ENCODE measurements at regions not wholly inside any gene's neighbourhood (a gene's known extent, or its start where the extent isn't known, plus 50 kb on each side); places are given as distances from the start of the nearest gene placed in this dataset.

- H3K36me3 ChIP-seq (ENCODE audit: low read length): no peaks in the 10 kb centered on the region
- H3K4me3 ChIP-seq (ENCODE audit: insufficient read depth, low read length, poor library complexity, severe bottlenecking): no peak overlapping the region
- no peak overlapping the region for H3K9ac ChIP-seq (ENCODE audit: low read length)
- no peaks in the 10 kb centered on the region for H3K79me2 ChIP-seq (ENCODE audit: insufficient read depth, low read length)
- no peaks in the 10 kb centered on the region for H4K20me1 ChIP-seq (ENCODE audit: low read depth, low read length)
- TF ChIP-seq EZH2phosphoT487 (conservative IDR thresholded peaks at IDR 0.05; ENCODE audit: low read length): no peak
- no peaks in the 10 kb centered on the region for H3K9me3 ChIP-seq (ENCODE audit: insufficient read depth, low read length)
- H3K27me3 ChIP-seq (ENCODE audit: low read length): no peaks in the 10 kb centered on the region
- H2AFZ ChIP-seq (ENCODE audit: low read depth, low read length, severe bottlenecking): no peak overlapping the region
- no peaks in the 10 kb centered on the region for H3K9me2 ChIP-seq (replicated peaks; ENCODE audit: insufficient read depth, low read length)
- H3F3A ChIP-seq (ENCODE audit: insufficient read depth): no peaks in the 10 kb centered on the region
- no peak overlapping the region for H3K27ac ChIP-seq (ENCODE audit: low read depth, low read length)
- no peak overlapping the region for H3K4me2 ChIP-seq (ENCODE audit: low read depth, low read length, poor library complexity, severe bottlenecking)
Observed at GRCh38 chr6:165184192-165184979, 125.0 kb downstream of the C6orf118 start.

DNA sequence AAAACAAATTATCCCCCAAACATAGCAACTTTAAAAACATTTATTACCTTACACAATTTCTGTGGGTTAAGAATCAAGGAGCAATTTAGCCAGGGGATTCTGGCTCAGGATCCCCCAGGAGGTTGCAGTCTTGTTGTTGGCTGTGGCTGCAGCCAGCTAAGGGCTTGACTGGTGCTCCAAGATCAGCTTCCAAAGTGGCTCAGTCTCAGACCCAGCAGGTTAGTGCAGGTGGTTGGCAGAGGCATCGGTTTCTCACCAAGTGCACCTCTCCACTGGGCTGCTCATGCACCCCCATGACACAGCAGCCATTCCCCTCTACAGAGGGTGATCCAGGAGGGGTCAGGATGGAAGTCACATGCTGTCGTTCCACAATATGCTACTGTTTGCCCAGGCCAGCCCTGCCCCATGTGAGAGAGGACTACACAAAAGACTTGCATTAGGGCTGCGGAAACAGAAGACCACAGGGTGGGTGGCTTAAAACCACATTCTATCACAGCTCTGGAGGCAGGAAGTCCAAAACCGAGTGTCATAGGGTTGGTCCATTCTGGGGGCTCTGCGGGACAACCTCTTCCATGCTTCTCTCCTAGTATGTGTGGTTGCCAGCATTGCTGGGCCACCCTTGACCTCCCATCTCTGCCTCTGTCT is 125.8 kb downstream of the C6orf118 start:
- H2AFZ ChIP-seq (ENCODE audit: low read depth, low read length, severe bottlenecking): no peak overlapping the region
- no peaks in the 10 kb centered on the region for H3F3A ChIP-seq (ENCODE audit: insufficient read depth)
- no peak overlapping the region for H3K4me3 ChIP-seq (ENCODE audit: insufficient read depth, low read length, poor library complexity, severe bottlenecking)
- no peak for TF ChIP-seq EZH2phosphoT487 (conservative IDR thresholded peaks at IDR 0.05; ENCODE audit: low read length)
- TF ChIP-seq, protein P1, sequence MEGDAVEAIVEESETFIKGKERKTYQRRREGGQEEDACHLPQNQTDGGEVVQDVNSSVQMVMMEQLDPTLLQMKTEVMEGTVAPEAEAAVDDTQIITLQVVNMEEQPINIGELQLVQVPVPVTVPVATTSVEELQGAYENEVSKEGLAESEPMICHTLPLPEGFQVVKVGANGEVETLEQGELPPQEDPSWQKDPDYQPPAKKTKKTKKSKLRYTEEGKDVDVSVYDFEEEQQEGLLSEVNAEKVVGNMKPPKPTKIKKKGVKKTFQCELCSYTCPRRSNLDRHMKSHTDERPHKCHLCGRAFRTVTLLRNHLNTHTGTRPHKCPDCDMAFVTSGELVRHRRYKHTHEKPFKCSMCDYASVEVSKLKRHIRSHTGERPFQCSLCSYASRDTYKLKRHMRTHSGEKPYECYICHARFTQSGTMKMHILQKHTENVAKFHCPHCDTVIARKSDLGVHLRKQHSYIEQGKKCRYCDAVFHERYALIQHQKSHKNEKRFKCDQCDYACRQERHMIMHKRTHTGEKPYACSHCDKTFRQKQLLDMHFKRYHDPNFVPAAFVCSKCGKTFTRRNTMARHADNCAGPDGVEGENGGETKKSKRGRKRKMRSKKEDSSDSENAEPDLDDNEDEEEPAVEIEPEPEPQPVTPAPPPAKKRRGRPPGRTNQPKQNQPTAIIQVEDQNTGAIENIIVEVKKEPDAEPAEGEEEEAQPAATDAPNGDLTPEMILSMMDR (IDR thresholded peaks at IDR 0.05; ENCODE audit: insufficient read depth, low read length, poor library complexity, severe bottlenecking): no peak
- H3K36me3 ChIP-seq (ENCODE audit: low read length): no peaks in the 10 kb centered on the region
- no peaks in the 10 kb centered on the region for H3K9me3 ChIP-seq (ENCODE audit: insufficient read depth, low read length)
- H4K20me1 ChIP-seq (ENCODE audit: low read depth, low read length): no peaks in the 10 kb centered on the region
- no peaks in the 10 kb centered on the region for H3K9me2 ChIP-seq (replicated peaks; ENCODE audit: insufficient read depth, low read length)
- H3K9ac ChIP-seq (ENCODE audit: low read length): no peak overlapping the region
- no peaks in the 10 kb centered on the region for H3K27me3 ChIP-seq (ENCODE audit: low read length)
- H3K79me2 ChIP-seq (ENCODE audit: insufficient read depth, low read length): no peaks in the 10 kb centered on the region
- H3K4me2 ChIP-seq (ENCODE audit: low read depth, low read length, poor library complexity, severe bottlenecking): no peak overlapping the region
- no peak overlapping the region for H3K27ac ChIP-seq (ENCODE audit: low read depth, low read length)

DNA sequence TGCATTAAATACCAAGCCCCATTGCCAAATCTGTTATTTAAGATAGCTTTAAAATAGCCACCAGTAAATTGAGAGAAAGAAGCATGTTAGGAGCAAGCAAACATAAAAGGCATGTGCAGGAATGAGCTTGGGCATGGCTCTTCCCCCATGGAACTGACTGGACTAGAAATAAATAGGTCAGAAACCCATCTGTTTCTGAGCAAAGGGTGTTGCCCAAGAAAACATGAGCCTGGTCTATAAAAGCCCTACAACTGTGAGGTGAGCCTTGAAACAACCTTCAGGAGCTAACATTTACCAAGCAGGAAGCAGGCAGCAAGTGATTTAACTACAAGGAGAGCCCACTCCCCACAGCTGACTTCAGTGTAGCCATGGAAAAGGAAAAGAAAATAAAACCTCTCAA is 126.3 kb downstream of the C6orf118 start:
- Histone ChIP-seq H3K4me3 (ENCODE audit: insufficient read depth, low read length, poor library complexity, severe bottlenecking) (no peak overlapping the region), H3K27ac (ENCODE audit: low read depth, low read length) (no peak overlapping the region), H3K9me3 (ENCODE audit: insufficient read depth, low read length) (no peaks in the 10 kb centered on the region), H3K9me2 (replicated peaks; ENCODE audit: insufficient read depth, low read length) (no peaks in the 10 kb centered on the region), H3K27me3 (ENCODE audit: low read length) (no peaks in the 10 kb centered on the region), H3K9ac (ENCODE audit: low read length) (no peak overlapping the region), H2AFZ (ENCODE audit: low read depth, low read length, severe bottlenecking) (no peak overlapping the region), H3K4me2 (ENCODE audit: low read depth, low read length, poor library complexity, severe bottlenecking) (no peak overlapping the region), H3K79me2 (ENCODE audit: insufficient read depth, low read length) (no peaks in the 10 kb centered on the region), H3F3A (ENCODE audit: insufficient read depth) (no peaks in the 10 kb centered on the region), H3K36me3 (ENCODE audit: low read length) (no peaks in the 10 kb centered on the region), H4K20me1 (ENCODE audit: low read depth, low read length) (no peaks in the 10 kb centered on the region)
- TF ChIP-seq, protein P1 (IDR thresholded peaks at IDR 0.05; ENCODE audit: insufficient read depth, low read length, poor library complexity, severe bottlenecking): no peak
- TF ChIP-seq EZH2phosphoT487 (conservative IDR thresholded peaks at IDR 0.05; ENCODE audit: low read length): no peak

DNA sequence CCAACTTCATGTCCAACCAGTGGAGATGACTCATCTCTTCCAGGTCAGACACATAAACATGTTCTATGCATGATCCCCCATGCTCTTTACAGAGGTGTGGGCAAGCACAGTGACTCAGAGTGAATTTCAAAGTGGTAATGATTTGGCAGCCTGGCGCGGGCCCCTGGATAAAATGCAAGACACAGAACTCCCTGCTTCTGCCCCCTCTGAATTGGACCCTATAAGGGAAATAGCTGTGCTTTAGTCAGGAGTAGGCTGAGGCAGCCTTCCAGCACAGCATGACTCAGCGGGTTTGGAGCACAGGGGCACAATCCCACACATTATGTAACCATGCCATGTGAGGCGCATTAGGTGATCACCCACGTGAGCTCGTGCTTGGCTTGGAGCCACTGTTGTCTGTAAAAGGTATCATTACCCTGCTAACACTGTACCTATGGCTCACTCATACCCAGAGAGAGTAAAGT is 127.4 kb downstream of the C6orf118 start:
- Histone ChIP-seq H3K79me2 (ENCODE audit: insufficient read depth, low read length) (no peaks in the 10 kb centered on the region), H3K4me2 (ENCODE audit: low read depth, low read length, poor library complexity, severe bottlenecking) (no peak overlapping the region), H3K4me3 (ENCODE audit: insufficient read depth, low read length, poor library complexity, severe bottlenecking) (no peak overlapping the region), H3K36me3 (ENCODE audit: low read length) (no peaks in the 10 kb centered on the region), H3K9me2 (replicated peaks; ENCODE audit: insufficient read depth, low read length) (no peaks in the 10 kb centered on the region), H3K27me3 (ENCODE audit: low read length) (no peaks in the 10 kb centered on the region), H3F3A (ENCODE audit: insufficient read depth) (no peaks in the 10 kb centered on the region), H4K20me1 (ENCODE audit: low read depth, low read length) (no peaks in the 10 kb centered on the region), H3K9me3 (ENCODE audit: insufficient read depth, low read length) (no peaks in the 10 kb centered on the region), H3K27ac (ENCODE audit: low read depth, low read length) (no peak overlapping the region), H2AFZ (ENCODE audit: low read depth, low read length, severe bottlenecking) (no peak overlapping the region), H3K9ac (ENCODE audit: low read length) (no peak overlapping the region)
- TF ChIP-seq EZH2phosphoT487 (conservative IDR thresholded peaks at IDR 0.05; ENCODE audit: low read length): no peak
- TF ChIP-seq, protein P1 (IDR thresholded peaks at IDR 0.05; ENCODE audit: insufficient read depth, low read length, poor library complexity, severe bottlenecking): no peak
